ENCODE measurements at regions not wholly inside any gene's neighbourhood (a gene's known extent, or its start where the extent isn't known, plus 50 kb on each side); places are given as distances from the start of the nearest gene placed in this dataset.

GRCh38 chr1:200274116-200274515 is 135.7 kb downstream of the ZNF281 start:
- TF ChIP-seq CTCF (conservative IDR thresholded peaks at IDR 0.05; ENCODE audit: low read length), result no peak
- TF ChIP-seq EZH2phosphoT487 (IDR thresholded peaks at IDR 0.05; ENCODE audit: borderline replicate concordance, low read depth, low read length), result no peak
